GM12892 (cell line): ENCODE measurements at regions not wholly inside any gene's neighbourhood (a gene's known extent, or its start where the extent isn't known, plus 50 kb on each side); places are given as distances from the start of the nearest gene placed in this dataset.
"Not testable (repeated sequence)": the region's sequence is repeated elsewhere in the genome, so short reads cannot be mapped to it uniquely, and the experiment has no call there.

Source experiments
- DNase-seq: peaks from one replicate; pipeline ENCODE4 v3.0.0; 2011; ENCODE audit not compliant: insufficient read length
- FAIRE-seq: peaks from 2 replicates; lab custom pipeline; 2011; peaks lifted over from hg19 to GRCh38; lab: Jason Lieb, UNC
- POLR2A ChIP-seq: IDR thresholded peaks from 2 replicates; pipeline ENCODE4 v1.6.1; 2011; ENCODE audit warnings: low read depth, low read length, control low read depth
- POLR2AphosphoS5 ChIP-seq: IDR thresholded peaks from 2 replicates; pipeline ENCODE4 v1.6.1; 2011; ENCODE audit warnings: low read depth, low read length, control low read depth
- TAF1 ChIP-seq: IDR thresholded peaks from 2 replicates; pipeline ENCODE4 v1.6.1; 2011; ENCODE audit warnings: low read depth, mild to moderate bottlenecking, control low read depth, low read length, borderline replicate concordance

DNA sequence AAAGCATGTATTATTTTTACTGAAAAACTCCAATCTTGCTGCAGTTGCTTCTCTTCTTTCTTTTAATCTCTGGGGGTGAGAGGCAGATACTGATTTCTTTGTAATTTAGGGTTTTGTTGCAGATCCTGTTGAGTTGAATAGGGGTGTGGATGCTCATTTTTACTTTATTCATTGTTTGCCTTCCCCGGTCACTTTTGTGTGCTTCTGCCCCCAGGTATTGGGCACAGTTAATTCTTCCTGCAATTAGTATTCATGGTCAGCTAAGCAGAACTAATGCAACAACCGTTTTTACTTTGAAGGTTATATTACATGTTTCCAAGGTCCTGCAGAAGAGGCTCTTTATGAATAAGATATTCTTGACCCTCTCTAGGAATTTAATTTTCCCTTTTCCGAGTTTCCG, 96.4 kb downstream of the BUB3 start:
- DNase-seq: no peak
- no peak for TF ChIP-seq POLR2A
- no peak for FAIRE-seq

DNA sequence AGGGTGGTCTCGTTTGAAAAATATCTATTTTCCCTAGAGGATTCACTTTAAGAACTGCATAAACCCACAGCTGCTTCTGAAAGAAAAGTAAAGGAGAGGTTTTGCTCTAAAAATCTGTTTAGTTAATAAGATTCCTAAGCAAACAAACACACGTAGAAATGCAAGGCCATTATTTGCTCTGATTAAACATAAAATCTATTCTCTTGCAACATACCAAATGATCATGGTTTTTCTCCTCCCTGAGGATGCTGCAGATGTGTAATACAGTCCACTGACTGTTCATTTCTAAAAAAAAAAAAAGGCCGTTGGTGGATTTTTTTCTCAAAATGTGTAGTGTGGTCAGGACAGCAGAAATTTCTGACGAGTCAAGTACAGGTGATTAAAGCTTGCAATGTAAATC, 98.6 kb downstream of the BUB3 start:
- TF ChIP-seq TAF1: no peak
- DNase-seq (no peak), FAIRE-seq (no peak)

DNA sequence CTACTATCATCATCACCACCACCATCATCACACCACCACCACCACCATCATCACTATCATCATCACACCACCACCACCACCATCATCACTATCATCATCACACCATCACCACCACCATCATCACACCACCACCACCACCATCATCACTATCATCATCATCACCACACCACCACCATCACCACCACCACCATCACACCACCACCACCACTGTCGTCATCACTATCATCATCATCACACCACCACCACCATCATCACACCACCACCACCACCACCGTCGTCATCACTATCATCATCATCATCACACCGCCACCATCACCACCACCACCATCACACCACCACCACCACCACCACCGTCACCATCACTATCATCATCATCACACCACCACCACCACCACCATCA, 100.1 kb downstream of the BUB3 start:
- not testable (repeated sequence) for FAIRE-seq

DNA sequence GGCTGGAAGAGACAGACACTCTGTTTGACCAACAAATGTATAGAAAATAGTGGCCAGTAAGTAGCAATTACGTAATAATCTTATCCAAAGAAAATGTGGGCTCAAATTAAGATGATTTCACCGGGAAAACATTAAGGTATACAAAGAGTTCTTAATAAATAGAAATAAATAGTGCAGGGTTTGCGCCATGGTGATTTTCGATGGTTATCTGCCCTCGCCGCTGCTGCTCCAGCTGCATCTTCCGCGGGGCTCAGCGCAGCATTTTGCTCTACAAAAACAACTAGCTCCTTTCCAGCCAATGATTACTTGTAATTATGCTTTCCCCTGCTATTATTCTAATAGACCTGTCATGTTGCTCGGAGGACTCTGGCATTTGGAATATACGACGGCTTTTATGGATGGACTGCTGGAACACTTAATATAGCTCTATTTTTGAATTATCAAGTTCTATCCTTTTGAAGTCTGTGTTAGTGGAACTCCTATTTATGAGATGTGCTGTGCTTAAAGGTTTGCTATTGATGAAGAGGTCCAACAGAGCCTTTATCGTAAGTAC, 103.8 kb downstream of the BUB3 start:
- TF ChIP-seq TAF1 (no peak), POLR2A (no peak), POLR2AphosphoS5 (no peak)
- no peak for FAIRE-seq
- no peak for DNase-seq

More for the DNA sequence above, 100.1 kb downstream of the BUB3 start:
- not testable (repeated sequence) for DNase-seq

DNA sequence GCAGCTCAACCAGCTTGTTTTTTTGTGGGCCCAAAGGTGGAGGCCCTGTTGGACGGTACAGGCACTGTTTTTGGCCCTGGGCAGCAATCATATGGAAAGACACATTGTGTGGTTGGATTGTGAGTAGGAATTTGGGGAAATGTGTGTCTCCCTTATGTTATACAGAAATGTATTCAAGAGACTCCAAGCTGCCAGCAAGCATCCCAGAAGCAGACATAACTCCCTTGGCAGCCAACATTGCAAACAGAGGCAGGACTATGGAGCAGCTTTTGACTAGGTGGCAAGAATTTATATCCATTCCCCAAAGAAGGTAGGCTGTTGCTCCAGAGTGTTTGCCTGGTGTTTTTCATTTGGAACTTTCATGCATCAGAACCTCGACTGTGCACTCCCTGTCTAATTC, 104.9 kb downstream of the BUB3 start:
- TF ChIP-seq TAF1 (no peak), POLR2AphosphoS5 (no peak), POLR2A (no peak)
- no peak for FAIRE-seq
- no peak for DNase-seq

DNA sequence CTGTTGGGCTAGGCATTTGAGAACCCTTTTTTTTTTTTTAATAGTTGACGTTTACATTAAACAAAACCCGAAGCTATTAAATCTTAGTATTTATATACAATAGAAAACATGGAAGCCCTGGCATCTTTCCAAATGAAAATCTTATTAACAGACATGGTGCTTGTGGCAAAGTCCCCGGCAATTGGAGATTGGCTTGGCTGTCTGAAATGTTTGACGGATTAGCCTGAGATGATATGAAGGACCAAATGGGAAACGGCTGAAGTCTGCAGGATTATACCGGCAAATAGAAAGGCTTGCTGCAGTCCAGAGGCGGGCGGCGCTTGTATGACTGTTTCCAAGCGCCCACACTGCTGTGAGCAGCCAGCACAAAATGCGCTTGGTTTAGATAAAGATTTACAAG, 105.6 kb downstream of the BUB3 start:
- DNase-seq (no peak), FAIRE-seq (no peak)
- no peak for TF ChIP-seq TAF1
- TF ChIP-seq POLR2A: no peak
- no peak for TF ChIP-seq POLR2AphosphoS5

DNA sequence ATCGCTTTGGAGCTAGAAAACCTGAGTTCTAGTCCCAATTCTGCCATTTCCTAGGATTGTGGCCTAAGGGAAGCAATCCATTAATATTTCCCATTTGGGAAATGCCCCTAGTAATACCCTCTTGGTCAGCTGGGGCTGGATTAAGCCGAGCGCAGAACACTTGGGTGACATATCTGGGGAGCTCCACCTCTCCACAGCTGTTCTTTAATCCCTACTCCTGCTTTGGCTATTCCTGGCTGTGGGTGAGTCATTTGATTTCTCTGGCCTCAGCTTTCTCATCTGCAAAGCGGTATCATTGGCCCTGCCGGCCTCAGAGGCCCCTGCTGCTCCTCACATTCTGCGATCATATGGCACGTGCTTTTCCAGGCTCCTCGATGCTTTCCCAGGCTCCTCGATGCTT, 108.3 kb downstream of the BUB3 start:
- FAIRE-seq (no peak), DNase-seq (no peak)
- no peak for TF ChIP-seq POLR2AphosphoS5
- no peak for TF ChIP-seq TAF1
- no peak for TF ChIP-seq POLR2A

DNA sequence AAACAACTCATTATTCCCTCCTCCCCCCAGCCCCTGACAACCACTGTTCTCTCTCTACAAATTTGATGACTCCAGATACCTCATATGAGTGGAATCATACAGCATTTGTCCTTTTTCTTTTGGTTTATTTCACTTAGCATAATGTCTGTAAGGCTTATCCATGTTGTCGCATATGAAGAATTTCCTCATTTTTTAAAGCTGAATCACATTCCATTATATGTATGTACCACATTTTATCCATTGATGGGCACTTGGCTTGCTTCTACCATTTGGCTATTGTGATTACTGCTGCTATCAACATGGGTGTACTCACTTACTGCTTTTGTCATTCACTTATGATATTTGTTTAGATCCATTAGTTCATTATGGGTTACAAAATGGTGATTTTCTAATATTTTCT, 112.8 kb downstream of the BUB3 start:
- FAIRE-seq (no peak), DNase-seq (no peak)
- no peak for TF ChIP-seq POLR2AphosphoS5
- no peak for TF ChIP-seq TAF1
- TF ChIP-seq POLR2A: no peak

DNA sequence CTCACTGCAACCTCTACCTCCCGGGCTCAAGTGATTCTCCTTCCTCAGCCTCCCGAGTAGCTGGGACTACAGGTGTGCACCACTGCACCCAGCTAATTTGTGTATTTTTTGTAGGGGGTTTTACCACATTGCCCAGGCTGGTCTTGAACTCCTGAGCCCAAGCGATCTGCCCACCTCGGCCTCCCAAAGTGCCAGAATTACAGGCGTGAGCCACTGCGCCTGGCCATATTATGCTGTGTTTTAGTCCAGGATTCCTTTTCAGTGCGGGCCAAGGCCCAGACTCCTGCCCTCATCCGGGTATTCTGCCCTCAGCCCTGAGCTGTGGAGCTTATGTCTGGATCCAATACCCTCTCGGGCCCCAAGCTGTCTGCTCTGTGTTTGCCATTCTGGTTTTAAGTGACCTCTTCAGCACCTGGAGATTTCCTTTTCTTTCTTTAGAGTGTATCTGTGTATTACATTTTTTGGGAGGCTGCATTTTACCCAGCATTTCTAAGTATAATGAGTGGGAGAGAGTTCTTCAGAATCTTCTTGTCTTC, 114.9 kb downstream of the BUB3 start:
- no peak for TF ChIP-seq POLR2AphosphoS5
- no peak for TF ChIP-seq POLR2A
- TF ChIP-seq TAF1: no peak
- no peak for DNase-seq
- FAIRE-seq: no peak

DNA sequence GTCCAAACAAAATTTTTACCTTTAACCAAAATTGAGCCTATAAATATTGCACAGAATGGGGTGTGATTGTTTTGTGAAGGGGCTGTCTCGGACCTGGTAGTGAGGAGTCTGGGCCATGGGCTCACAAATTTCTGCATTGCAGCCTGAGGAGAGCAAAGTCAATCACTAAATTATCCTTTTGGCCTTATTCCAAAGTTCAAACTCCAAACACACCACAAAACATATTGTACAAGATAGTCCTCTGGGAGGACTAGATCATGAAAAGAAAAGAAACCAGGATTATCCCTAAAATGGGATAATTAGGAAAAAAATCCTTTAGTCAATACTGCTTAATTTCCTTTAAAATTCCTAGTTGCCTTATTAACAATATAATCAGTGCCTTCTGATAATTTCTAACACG, 115.5 kb downstream of the BUB3 start:
- TF ChIP-seq POLR2AphosphoS5 (no peak), TAF1 (no peak), POLR2A (no peak)
- DNase-seq (no peak), FAIRE-seq (no peak)

DNA sequence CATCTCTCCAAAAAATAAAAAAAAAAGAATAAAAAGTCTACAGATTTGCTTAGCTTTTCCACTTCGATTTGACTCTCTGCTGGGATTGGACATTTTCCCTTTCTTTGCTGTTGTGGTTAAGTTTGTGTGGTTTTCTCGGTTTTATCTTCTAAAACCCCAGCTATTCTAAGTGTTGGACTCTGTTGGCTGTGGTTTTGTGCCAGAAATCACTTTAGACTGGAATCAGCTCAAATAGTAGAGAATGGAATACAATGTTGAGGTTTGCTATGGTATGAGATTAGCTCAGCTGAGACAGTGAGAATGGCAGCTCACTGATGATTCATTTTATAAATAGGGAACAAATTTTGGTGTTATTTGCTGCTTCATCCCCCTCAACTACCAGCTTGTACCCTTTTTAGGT, 116.0 kb downstream of the BUB3 start:
- FAIRE-seq (no peak), DNase-seq (no peak)
- no peak for TF ChIP-seq POLR2AphosphoS5
- TF ChIP-seq POLR2A: no peak
- no peak for TF ChIP-seq TAF1

DNA sequence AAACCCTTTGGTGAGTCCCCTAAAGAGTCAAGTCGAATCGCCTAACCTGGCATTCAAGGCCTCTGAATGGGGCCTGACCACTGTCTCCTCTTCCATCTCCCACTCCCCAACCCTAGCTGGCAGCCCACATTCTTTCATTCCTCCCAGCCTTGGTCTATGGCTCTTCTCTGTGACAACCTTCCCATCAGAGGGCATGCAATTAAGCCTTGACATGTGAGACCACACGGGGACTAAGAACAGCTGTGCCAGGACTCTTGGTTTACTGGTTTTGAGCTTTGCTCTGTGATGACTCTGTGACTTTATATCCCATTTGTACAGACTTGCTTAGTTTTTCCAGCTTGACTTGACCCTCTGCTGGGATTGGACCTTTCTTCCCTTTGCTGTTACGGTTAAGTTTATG, 116.6 kb downstream of the BUB3 start:
- TF ChIP-seq TAF1: no peak
- TF ChIP-seq POLR2AphosphoS5: no peak
- TF ChIP-seq POLR2A: no peak
- FAIRE-seq (no peak), DNase-seq (no peak)

DNA sequence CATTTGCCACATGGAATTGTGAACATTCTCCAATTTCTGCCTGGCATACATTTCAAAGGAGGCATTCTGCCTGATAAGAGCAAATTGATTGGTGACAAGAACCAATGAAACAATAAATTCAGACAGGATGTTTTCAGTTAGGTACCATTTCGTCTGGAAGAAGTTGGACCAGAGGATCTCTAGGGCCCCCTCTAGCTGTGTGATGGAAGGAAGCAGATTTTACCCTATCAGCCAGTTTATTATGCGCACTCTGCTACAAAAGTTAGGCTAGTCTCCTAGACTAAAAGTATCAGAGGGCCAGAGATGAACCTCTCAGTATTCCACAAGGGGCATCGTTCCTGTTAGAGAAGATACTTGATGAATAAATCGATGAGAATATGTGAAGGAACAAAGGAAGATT, 118.0 kb downstream of the BUB3 start:
- DNase-seq (no peak), FAIRE-seq (no peak)
- TF ChIP-seq TAF1 (no peak), POLR2AphosphoS5 (no peak), POLR2A (no peak)

DNA sequence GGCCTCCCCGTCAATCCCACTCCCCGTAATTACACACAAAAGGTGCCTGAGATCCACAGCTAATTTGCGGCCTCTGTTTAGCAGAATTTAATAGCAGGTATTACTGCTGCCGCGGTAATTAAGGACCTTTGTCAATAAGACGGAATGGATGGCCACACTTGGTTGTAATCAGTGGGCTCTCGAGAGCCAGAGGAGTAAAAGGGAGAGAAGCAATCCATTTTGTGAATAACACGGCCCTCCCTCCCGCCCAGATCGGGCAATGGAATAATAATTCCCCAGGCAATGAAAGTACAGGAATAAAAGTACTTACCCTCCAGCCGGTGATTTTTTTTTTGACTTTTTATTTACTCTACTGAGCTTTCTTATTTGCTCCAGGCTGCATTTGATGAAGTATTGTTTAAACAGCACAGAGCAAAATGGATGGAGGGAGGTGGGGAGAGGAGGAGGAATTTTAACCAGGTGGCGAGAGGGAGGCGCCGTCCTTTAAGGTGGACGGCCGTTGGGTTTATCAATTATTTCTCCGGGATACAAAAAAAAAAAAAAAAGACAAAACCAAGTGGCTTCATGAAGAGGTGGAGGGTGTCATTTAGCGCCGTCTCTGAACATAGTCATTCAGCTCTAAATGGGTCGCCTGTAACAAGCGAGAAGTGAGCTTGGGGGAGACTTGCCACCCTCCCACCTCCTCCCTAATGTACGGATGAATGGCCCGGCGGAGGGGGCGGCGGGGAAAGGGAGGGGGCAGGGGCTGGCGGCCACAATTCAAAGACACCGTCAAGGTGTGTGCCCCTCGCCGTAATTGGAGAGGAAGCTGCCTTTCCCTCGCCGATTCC, 120.3 kb downstream of the BUB3 start:
- FAIRE-seq: no peak
- no peak for DNase-seq
- TF ChIP-seq POLR2AphosphoS5: no peak
